Prostate gland (tissue), 2 donors: ENCODE measurements at regions not wholly inside any gene's neighbourhood (a gene's known extent, or its start where the extent isn't known, plus 50 kb on each side); places are given as distances from the start of the nearest gene placed in this dataset.

Source experiments
- DNase-seq: peaks from one replicate; pipeline ENCODE4 v3.0.0-alpha.2; 2019; ENCODE audit warnings: low spot score
- H3K27ac ChIP-seq, 2 donors: fragments of 200-600 bp; sonication (generic); 2 replicates each; pipeline ENCODE4 v1.5.1; 2017 to 2019
- H3K27me3 ChIP-seq: fragments of 200-600 bp; sonication (generic); replicated peaks from 2 replicates; pipeline ENCODE4 v1.5.1; 2019; ENCODE audit not compliant: insufficient read depth
- H3K36me3 ChIP-seq, 2 donors: fragments of 200-600 bp; sonication (generic); 1 replicate in 1 of 2; 2 replicates in 1 of 2; pipeline versions ENCODE4 v1.5.1 to v1.8.1; 2017 to 2019
- H3K4me1 ChIP-seq: fragments of 200-600 bp; sonication (generic); replicated peaks from 2 replicates; pipeline ENCODE4 v1.5.1; 2019
- H3K4me3 ChIP-seq, 2 donors: fragments of 200-600 bp; sonication (generic); 2 replicates each; pipeline ENCODE4 v1.5.1; 2017 to 2019
- H3K9me3 ChIP-seq: fragments of 200-600 bp; sonication (generic); 2 replicates; pipeline ENCODE4 v1.5.1; 2017
- POLR2A ChIP-seq: fragments of 450-650 bp; IDR thresholded peaks from one replicate; pipeline ENCODE4 v1.6.1; 2016; ENCODE audit warnings: antibody characterized with exemption, mild to moderate bottlenecking
- POLR2AphosphoS5 ChIP-seq: sonication (generic); formaldehyde crosslinking; IDR thresholded peaks from one replicate; pipeline ENCODE4 v1.6.1; 2017; ENCODE audit warnings: antibody characterized with exemption
- WGBS: methylation state at CpG from one replicate; pipeline ENCODE4 v1.1.5; 2018; 5-methylcytosine and 5-hydroxymethylcytosine counted together
- intact Hi-C: fragments of 100-400 bp; cut with DNase I; formaldehyde crosslinking; loops from one replicate; pipeline ENCODE4 v1.14.2; 2022
- TF ChIP-seq, protein P1 (sequence below), 4 experiments: fragments of 200-600 bp in 2 of 4; fragments of 450-650 bp in 2 of 4; sonication (generic) in 2 of 4; IDR thresholded peaks; 1 replicate in 3 of 4; 2 replicates in 1 of 4; pipeline ENCODE4 v1.5.1; 2016 to 2019; ENCODE audit warnings: antibody characterized with exemption in 4 of 4, mild to moderate bottlenecking in 2 of 4, moderate library complexity in 2 of 4

- no peaks in the 10 kb centered on the region for H3K9me3 ChIP-seq
- H3K36me3 ChIP-seq, result no peaks in the 10 kb centered on the region
- no peak overlapping the region for H3K27ac ChIP-seq
- TF ChIP-seq, protein P1, sequence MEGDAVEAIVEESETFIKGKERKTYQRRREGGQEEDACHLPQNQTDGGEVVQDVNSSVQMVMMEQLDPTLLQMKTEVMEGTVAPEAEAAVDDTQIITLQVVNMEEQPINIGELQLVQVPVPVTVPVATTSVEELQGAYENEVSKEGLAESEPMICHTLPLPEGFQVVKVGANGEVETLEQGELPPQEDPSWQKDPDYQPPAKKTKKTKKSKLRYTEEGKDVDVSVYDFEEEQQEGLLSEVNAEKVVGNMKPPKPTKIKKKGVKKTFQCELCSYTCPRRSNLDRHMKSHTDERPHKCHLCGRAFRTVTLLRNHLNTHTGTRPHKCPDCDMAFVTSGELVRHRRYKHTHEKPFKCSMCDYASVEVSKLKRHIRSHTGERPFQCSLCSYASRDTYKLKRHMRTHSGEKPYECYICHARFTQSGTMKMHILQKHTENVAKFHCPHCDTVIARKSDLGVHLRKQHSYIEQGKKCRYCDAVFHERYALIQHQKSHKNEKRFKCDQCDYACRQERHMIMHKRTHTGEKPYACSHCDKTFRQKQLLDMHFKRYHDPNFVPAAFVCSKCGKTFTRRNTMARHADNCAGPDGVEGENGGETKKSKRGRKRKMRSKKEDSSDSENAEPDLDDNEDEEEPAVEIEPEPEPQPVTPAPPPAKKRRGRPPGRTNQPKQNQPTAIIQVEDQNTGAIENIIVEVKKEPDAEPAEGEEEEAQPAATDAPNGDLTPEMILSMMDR (IDR thresholded peaks at IDR 0.05), result no peak
- TF ChIP-seq POLR2A, result no peak
- TF ChIP-seq POLR2AphosphoS5, result no peak
- no peaks in the 10 kb centered on the region for H3K4me1 ChIP-seq
- intact Hi-C loops, result no loop called here
- no peak overlapping the region for H3K4me3 ChIP-seq
- 92% methylated on average over 5 of the region's 5 CpGs for WGBS
- H3K27me3 ChIP-seq, result no peaks in the 10 kb centered on the region
- no peak for DNase-seq
These were observed 116.2 kb downstream of the TNFAIP3 start for GRCh38 chr6:137983269-137983668.

GRCh38 chr6:137989664-137990063 lies 117.6 kb downstream of the PERP start:
- intact Hi-C loops, result no loop called here
- 85% methylated on average over 4 of the region's 4 CpGs for WGBS
- H3K27ac ChIP-seq, result no peak overlapping the region
- TF ChIP-seq POLR2A (no peak), POLR2AphosphoS5 (no peak)
- TF ChIP-seq, protein P1 (IDR thresholded peaks at IDR 0.05), result no peak
- no peak overlapping the region for H3K4me3 ChIP-seq
- H3K9me3 ChIP-seq, result no peaks in the 10 kb centered on the region
- no peaks in the 10 kb centered on the region for H3K27me3 ChIP-seq
- no peak for DNase-seq
- H3K4me1 ChIP-seq, result no peaks in the 10 kb centered on the region
- H3K36me3 ChIP-seq, result no peaks in the 10 kb centered on the region

DNA sequence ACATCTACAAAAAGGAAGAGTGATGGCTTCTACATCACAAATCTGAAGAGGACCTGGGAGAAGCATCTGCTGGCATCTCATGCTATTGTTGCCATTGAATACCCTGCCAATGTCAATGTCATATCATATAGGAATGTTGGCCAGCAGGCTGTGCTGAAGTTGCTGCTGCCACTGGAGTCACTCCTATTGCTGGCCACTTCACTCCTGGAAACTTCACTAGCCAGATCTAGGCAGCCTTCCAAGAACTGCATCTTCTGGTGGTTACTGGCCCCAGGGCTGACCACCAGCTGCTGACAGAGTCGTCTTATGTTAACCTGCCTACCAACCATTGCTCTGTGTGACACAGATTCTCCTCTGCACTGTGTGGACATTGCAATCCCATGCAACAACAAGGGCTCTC lies 111.8 kb downstream of the PERP start:
- no peaks in the 10 kb centered on the region for H3K27me3 ChIP-seq
- H3K27ac ChIP-seq, result no peak overlapping the region
- no peak overlapping the region for H3K4me3 ChIP-seq
- WGBS, result 73% methylated on average over 1 of the region's 1 CpG
- DNase-seq, result no peak
- H3K4me1 ChIP-seq, result no peaks in the 10 kb centered on the region
- no peaks in the 10 kb centered on the region for H3K36me3 ChIP-seq
- no peaks in the 10 kb centered on the region for H3K9me3 ChIP-seq
- intact Hi-C loops, result no loop called here
- TF ChIP-seq POLR2AphosphoS5, result no peak
- TF ChIP-seq, protein P1 (IDR thresholded peaks at IDR 0.05), result no peak
- no peak for TF ChIP-seq POLR2A

- intact Hi-C loops, result no loop called here
- Histone ChIP-seq H3K4me1 (no peaks in the 10 kb centered on the region), H3K27ac (no peak overlapping the region), H3K27me3 (no peaks in the 10 kb centered on the region), H3K36me3 (no peaks in the 10 kb centered on the region), H3K9me3 (no peaks in the 10 kb centered on the region), H3K4me3 (no peak overlapping the region)
- DNase-seq, result no peak
- TF ChIP-seq POLR2AphosphoS5 (no peak), POLR2A (no peak)
- TF ChIP-seq, protein P1 (IDR thresholded peaks at IDR 0.05), result no peak
- WGBS, result 53% methylated on average over 4 of the region's 4 CpGs
These were observed 108.7 kb downstream of the PERP start for GRCh38 chr6:137998461-137999019.

DNA sequence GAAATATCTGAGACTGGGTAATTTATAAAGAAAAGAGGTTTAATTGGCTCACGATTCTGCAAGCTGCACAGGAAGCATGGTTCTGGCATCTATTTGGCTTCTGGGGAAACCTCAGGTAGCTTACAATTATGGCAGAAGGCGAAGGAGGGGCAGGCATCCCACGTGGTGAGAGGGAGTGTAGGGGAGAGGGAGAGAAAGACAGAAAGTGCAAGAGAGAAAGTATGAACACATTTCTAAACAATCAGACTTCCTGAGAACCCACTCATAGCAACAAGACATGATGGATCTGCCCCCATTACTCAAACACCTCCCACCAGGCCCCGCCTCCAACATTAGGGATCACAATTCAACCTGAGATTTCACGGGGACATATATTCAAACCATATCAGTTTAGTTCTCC lies 107.4 kb downstream of the PERP start:
- intact Hi-C loops, result loop anchor here (10.0 kb wide), 1 partner anchor 285 kb away; no protein-coding TSS in a partner anchor
- Histone ChIP-seq H3K9me3 (no peaks in the 10 kb centered on the region), H3K27me3 (no peaks in the 10 kb centered on the region), H3K4me3 (no peak overlapping the region), H3K4me1 (no peaks in the 10 kb centered on the region), H3K36me3 (no peaks in the 10 kb centered on the region), H3K27ac (no peak overlapping the region)
- TF ChIP-seq, protein P1 (IDR thresholded peaks at IDR 0.05), result no peak
- TF ChIP-seq POLR2A (no peak), POLR2AphosphoS5 (no peak)
- DNase-seq, result no peak
- 69% methylated on average over 5 of the region's 5 CpGs for WGBS
